HG03139 (cell line): ENCODE measurements at regions not wholly inside any gene's neighbourhood (a gene's known extent, or its start where the extent isn't known, plus 50 kb on each side); places are given as distances from the start of the nearest gene placed in this dataset.
"Not testable (repeated sequence)": the region's sequence is repeated elsewhere in the genome, so short reads cannot be mapped to it uniquely, and the experiment has no call there.

ENCODE experiments used
- ATAC-seq: cut with Tn5 transposase; IDR thresholded peaks from one replicate; pipeline ENCODE4 v1.9.1; 2021; ENCODE audit not compliant: unreplicated experiment

GRCh38 chr3:68676136-68676535 is 256.2 kb downstream of the TAFA4 start:
- ATAC-seq = no peak

GRCh38 chr3:68667346-68667745 is 265.0 kb downstream of the TAFA4 start:
- no peak for ATAC-seq

DNA sequence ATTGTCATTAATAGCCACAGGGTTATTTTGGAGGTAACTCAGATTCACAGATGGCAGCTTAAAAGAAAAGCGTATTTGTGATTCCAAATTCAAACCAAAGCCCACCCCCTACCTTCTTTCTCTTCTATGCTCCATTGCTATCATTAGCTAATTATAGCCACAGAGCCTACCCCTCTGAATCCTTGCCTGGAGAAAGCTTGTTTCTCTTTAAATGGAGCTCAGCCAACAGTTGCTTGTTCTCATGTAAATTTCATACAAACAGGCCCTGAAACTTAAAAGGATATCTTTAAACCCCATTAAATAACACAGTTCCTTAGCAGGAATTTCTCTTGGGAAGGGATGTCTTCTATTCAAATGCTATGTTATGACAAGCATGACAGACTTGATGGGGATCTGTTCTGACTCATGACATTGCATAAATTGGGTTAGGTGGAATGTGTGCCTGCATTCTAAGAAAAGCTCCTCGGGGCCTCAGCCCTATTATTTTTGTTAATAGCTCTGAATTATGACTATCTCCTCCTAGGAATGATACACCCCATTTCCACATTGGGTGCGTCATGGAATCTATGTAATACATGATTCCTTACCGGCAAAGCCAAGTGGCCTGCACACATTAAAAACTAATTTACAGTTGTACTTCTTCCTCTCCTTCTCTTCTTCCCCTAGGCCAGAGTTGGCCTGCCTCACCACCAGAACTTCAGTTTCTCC is 265.8 kb downstream of the TAFA4 start:
- ATAC-seq = no peak

- ATAC-seq = no peak
Observed at GRCh38 chr3:68664276-68664675, 268.1 kb downstream of the TAFA4 start.

- no peak for ATAC-seq
Observed at GRCh38 chr3:68662176-68662575, 270.2 kb downstream of the TAFA4 start.

- not testable (repeated sequence) for ATAC-seq
Observed at GRCh38 chr3:68650657-68651056, 281.7 kb downstream of the TAFA4 start.

- no peak for ATAC-seq
Observed at GRCh38 chr3:68648494-68648893, 283.9 kb downstream of the TAFA4 start.

- no peak for ATAC-seq
Observed at GRCh38 chr3:68631850-68632545, 300.3 kb downstream of the TAFA4 start.

GRCh38 chr3:68620211-68620610 is 312.1 kb downstream of the TAFA4 start:
- no peak for ATAC-seq

GRCh38 chr3:68614087-68614486 is 318.3 kb downstream of the TAFA4 start:
- no peak for ATAC-seq

DNA sequence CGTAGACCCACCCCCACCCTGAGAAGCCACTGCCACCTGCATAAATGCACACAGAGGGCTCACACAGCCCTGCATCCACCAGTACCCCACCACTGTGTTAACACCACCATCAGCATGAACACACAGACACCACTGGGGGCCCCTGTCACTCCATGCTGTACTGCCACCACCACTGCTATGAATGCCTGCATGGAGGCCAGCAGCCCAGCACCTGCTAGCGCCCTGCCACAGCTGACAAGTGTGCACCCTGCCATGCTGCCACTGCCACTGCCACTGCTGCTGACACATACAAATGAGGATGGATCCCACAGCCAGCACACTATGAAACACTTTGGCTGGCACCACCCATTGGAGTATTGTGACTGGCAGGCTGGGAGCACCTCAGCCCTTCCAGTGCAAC is 361.0 kb downstream of the TAFA4 start:
- no peak for ATAC-seq

DNA sequence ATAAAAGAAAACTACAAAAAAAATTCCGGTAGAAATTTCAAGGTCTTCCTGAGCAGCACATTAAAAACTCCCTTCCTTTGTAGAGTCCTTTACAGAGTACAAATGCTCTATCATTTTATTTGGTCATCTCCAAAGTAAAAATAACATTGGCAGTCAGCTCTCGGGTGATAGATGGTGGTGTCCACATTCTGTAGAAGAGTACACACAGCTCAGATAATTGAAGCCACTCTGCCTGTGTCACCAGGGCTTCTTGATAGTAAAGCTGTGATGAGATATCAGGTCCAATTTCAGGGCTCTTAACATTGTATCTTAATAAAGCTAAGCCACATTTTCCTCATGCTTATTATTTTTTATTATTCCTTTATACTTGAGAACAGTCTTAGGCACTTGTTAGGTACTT is 371.6 kb downstream of the TAFA4 start:
- no peak for ATAC-seq

- no peak for ATAC-seq
Observed at GRCh38 chr3:68535782-68536181, 396.6 kb downstream of the TAFA4 start.

- no peak for ATAC-seq
Observed at GRCh38 chr3:68523330-68523729, 409.0 kb downstream of the TAFA4 start.

DNA sequence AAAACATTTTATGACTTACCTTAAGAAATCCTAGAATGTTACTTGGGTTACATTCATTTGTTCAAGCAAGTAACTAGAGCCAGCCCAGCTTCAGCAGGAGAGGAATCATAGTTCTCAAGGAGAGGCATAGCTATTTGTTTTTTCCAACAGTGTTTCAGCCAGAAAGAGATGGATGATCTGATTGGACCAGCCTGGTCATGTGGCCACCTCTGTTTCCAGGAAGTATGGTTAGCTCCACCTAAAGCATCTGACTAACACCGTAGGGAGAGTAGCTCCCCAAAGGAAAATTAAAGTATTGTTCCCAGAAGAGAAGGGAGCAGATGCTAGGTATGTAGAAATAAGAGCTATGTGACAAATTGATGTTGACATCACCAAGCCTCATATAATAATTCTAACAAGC is 417.1 kb downstream of the TAFA4 start:
- no peak for ATAC-seq

DNA sequence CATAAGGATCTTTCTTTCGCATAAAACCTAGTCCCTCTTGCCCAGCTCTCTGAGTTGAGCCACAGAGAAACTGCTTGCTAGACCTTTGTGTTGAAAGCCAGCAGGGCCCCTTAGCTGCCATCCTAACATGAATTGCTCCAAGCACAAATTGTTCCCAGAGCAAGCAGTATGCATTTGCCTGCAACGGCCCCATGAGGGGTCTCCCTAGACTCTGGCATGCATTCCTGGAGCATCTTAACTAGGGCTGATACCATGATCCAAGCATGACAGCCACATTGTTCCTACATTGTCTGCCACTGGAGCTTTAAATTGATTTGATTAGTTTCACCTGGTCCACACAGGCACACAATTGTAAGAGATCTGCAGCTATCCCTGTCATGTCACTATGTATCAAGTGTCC is 428.1 kb downstream of the TAFA4 start:
- no peak for ATAC-seq

DNA sequence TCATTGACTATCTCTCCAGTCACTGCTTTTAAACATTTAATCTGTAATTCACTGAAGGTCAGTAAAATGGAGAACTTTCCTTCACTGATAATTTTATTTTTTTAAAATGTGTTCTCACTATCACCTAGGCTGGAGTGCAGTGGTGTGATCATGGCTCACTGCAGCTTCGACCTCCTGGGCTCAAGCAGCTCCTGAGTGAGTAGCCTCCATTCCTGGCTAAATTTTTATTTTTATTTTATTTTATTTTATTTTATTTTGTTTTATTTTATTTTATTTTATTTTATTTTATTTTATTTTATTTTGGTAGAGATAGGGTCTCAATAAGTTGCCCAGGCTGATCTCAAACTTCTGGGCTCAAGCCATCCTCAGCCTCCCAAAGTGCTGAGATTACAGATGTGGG is 446.5 kb downstream of the TAFA4 start:
- ATAC-seq = not testable (repeated sequence)

- no peak for ATAC-seq
Observed at GRCh38 chr3:68485051-68485450, 447.3 kb downstream of the TAFA4 start.

GRCh38 chr3:68483601-68484000 is 448.7 kb downstream of the TAFA4 start:
- ATAC-seq = no peak

DNA sequence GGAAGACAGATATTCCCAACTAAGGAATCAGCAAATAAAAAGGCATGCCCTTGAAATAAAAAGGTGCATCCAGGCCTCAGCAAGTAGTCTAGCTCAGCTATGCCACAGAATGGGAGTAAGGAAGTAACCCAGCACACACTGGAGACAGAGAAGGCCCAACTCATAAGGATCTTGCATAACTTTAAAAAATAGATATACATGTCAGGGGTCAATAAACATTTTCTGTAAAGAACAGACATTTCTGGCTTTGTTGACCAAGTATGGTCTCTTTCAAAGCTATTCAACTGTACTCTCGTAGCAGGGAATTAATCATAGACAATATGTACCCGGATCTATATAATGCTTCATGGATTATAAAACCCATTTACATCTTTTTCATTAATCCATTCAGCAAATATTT is 449.3 kb downstream of the TAFA4 start:
- no peak for ATAC-seq

GRCh38 chr3:68482565-68482964 is 449.8 kb downstream of the TAFA4 start:
- ATAC-seq = no peak

GRCh38 chr3:68479779-68480178 is 452.6 kb downstream of the TAFA4 start:
- ATAC-seq = no peak
